H9 (cell line): ENCODE measurements at regions not wholly inside any gene's neighbourhood (a gene's known extent, or its start where the extent isn't known, plus 50 kb on each side); places are given as distances from the start of the nearest gene placed in this dataset.

Source experiments
- DNase-seq: peaks from one replicate; pipeline ENCODE4 v3.0.0-alpha.2; 2017
- H2AFZ ChIP-seq: one replicate; pipeline ENCODE4 v1.6.1; 2013; ENCODE audit warnings: mild to moderate bottlenecking, low read length, control low read depth, moderate library complexity
- H2AK5ac ChIP-seq: 2 replicates; pipeline ENCODE4 v1.6.1; 2013; ENCODE audit warnings: low read length, control low read depth, mixed read lengths; ENCODE audit not compliant: insufficient read length
- H2BK120ac ChIP-seq: one replicate; pipeline ENCODE4 v1.6.1; 2013; ENCODE audit warnings: low read depth, mild to moderate bottlenecking, low read length, control low read depth, inconsistent platforms; ENCODE audit not compliant: poor library complexity, severe bottlenecking
- H2BK12ac ChIP-seq: 2 replicates; pipeline ENCODE4 v1.6.1; 2013; ENCODE audit warnings: low read length, control low read depth, mixed read lengths, low read depth; ENCODE audit not compliant: insufficient read length
- H2BK15ac ChIP-seq: 2 replicates; pipeline ENCODE4 v1.6.1; 2013; ENCODE audit warnings: low read depth, low read length, control low read depth
- H2BK20ac ChIP-seq: one replicate; pipeline ENCODE4 v1.6.1; 2013; ENCODE audit warnings: low read depth, mild to moderate bottlenecking, low read length, control low read depth, inconsistent platforms; ENCODE audit not compliant: poor library complexity, severe bottlenecking
- H2BK5ac ChIP-seq: 2 replicates; pipeline ENCODE4 v1.6.1; 2013; ENCODE audit warnings: low read length, control low read depth, mixed read lengths; ENCODE audit not compliant: insufficient read length
- H3K14ac ChIP-seq: 2 replicates; pipeline ENCODE4 v1.6.1; 2013; ENCODE audit warnings: low read length, control low read depth; ENCODE audit not compliant: insufficient read depth
- H3K18ac ChIP-seq: 2 replicates; pipeline ENCODE4 v1.6.1; 2013; ENCODE audit warnings: low read depth, mild to moderate bottlenecking, mixed read lengths, low read length, control low read depth; ENCODE audit not compliant: insufficient read length
- H3K23ac ChIP-seq: 2 replicates; pipeline ENCODE4 v1.6.1; 2013; ENCODE audit warnings: low read length, control low read depth, mixed read lengths, low read depth; ENCODE audit not compliant: insufficient read length
- H3K23me2 ChIP-seq: 2 replicates; pipeline ENCODE4 v1.6.1; 2013; ENCODE audit warnings: low read depth, mild to moderate bottlenecking, mixed read lengths, low read length, control low read depth; ENCODE audit not compliant: insufficient read length, poor library complexity, severe bottlenecking
- H3K27ac ChIP-seq: 2 replicates; pipeline ENCODE4 v1.5.1; 2013; ENCODE audit warnings: low read length, control low read depth, mixed read lengths, low read depth; ENCODE audit not compliant: insufficient read length
- H3K27me3 ChIP-seq: 2 replicates; pipeline ENCODE4 v1.6.1; 2013; ENCODE audit warnings: low read length, control low read depth, inconsistent platforms; ENCODE audit not compliant: insufficient read depth
- H3K4ac ChIP-seq: 2 replicates; pipeline ENCODE4 v1.6.1; 2013; ENCODE audit warnings: low read depth, mild to moderate bottlenecking, control low read depth, inconsistent platforms, low read length, moderate library complexity
- H3K4me1 ChIP-seq: 2 replicates; pipeline ENCODE4 v1.6.1; 2013; ENCODE audit warnings: low read length, control low read depth, inconsistent platforms; ENCODE audit not compliant: insufficient read depth
- H3K4me2 ChIP-seq: 2 replicates; pipeline ENCODE4 v1.6.1; 2013; ENCODE audit warnings: low read length, control low read depth, mixed read lengths; ENCODE audit not compliant: insufficient read length, insufficient read depth
- H3K56ac ChIP-seq: 2 replicates; pipeline ENCODE4 v1.6.1; 2013; ENCODE audit warnings: low read depth, mild to moderate bottlenecking, mixed read lengths, low read length, control low read depth; ENCODE audit not compliant: insufficient read length
- H3K79me1 ChIP-seq: 2 replicates; pipeline ENCODE4 v1.6.1; 2013; ENCODE audit warnings: low read depth, mild to moderate bottlenecking, moderate library complexity, low read length, control low read depth, inconsistent platforms; ENCODE audit not compliant: insufficient read depth, poor library complexity, severe bottlenecking
- H3K79me2 ChIP-seq: 2 replicates; pipeline ENCODE4 v1.6.1; 2013; ENCODE audit warnings: low read length, control low read depth, inconsistent platforms; ENCODE audit not compliant: insufficient read depth
- H3K9ac ChIP-seq: 2 replicates; pipeline ENCODE4 v1.6.1; 2013; ENCODE audit warnings: low read length, control low read depth, mixed read lengths; ENCODE audit not compliant: insufficient read length; ENCODE audit errors: extremely low read depth
- H3K9me3 ChIP-seq: one replicate; pipeline ENCODE4 v1.6.1; 2013; ENCODE audit warnings: low read depth, low read length, inconsistent platforms; ENCODE audit not compliant: control insufficient read depth
- H3T11ph ChIP-seq: one replicate; pipeline ENCODE4 v1.6.1; 2013; ENCODE audit warnings: mild to moderate bottlenecking, low read length, control low read depth, inconsistent platforms
- H4K20me1 ChIP-seq: one replicate; pipeline ENCODE4 v1.6.1; 2013; ENCODE audit not compliant: control insufficient read depth, insufficient read length, insufficient read depth
- H4K5ac ChIP-seq: 2 replicates; pipeline ENCODE4 v1.6.1; 2013; ENCODE audit warnings: low read depth, mild to moderate bottlenecking, mixed read lengths, low read length, control low read depth; ENCODE audit not compliant: insufficient read length
- H4K8ac ChIP-seq: replicated peaks from 2 replicates; pipeline ENCODE4 v1.6.1; 2013; ENCODE audit warnings: low read length, control low read depth, mixed read lengths, low read depth; ENCODE audit not compliant: insufficient read length
- H4K91ac ChIP-seq: 2 replicates; pipeline ENCODE4 v1.6.1; 2013; ENCODE audit warnings: low read depth, mild to moderate bottlenecking, moderate library complexity, mixed read lengths, low read length, control low read depth; ENCODE audit not compliant: insufficient read length
- H3K27ac Mint-ChIP-seq, 3 experiments: 2 replicates in 2 of 3; 3 replicates in 1 of 3; pipeline ENCODE4 v1.8.0; 2020 to 2021; ENCODE audit warnings: mixed read lengths in 3 of 3, mild to moderate bottlenecking in 1 of 3, moderate library complexity in 1 of 3
- H3K27me3 Mint-ChIP-seq: 2 replicates; pipeline ENCODE4 v1.8.0; 2021; ENCODE audit warnings: low read depth, mild to moderate bottlenecking, moderate library complexity, mixed read lengths
- H3K36me3 Mint-ChIP-seq, 3 experiments: 2 replicates in 2 of 3; 3 replicates in 1 of 3; pipeline ENCODE4 v1.8.0; 2020 to 2021; ENCODE audit warnings: low read depth in 3 of 3, mixed read lengths in 3 of 3; ENCODE audit not compliant: insufficient read depth in 1 of 3
- H3K4me1 Mint-ChIP-seq, 2 experiments: 2 replicates each; pipeline ENCODE4 v1.8.0; 2020; ENCODE audit warnings: mixed read lengths in 2 of 2
- H3K4me3 Mint-ChIP-seq, 2 experiments: 2 replicates in 1 of 2; 3 replicates in 1 of 2; pipeline ENCODE4 v1.8.0; 2020 to 2021; ENCODE audit warnings: mild to moderate bottlenecking in 2 of 2, mixed read lengths in 2 of 2, moderate library complexity in 1 of 2
- H3K9me3 Mint-ChIP-seq, 2 experiments: 2 replicates in 1 of 2; 3 replicates in 1 of 2; pipeline ENCODE4 v1.8.0; 2020; ENCODE audit warnings: mild to moderate bottlenecking in 2 of 2, mixed read lengths in 2 of 2, moderate library complexity in 1 of 2
- WGBS: extraction: QIAGEN DNeasy Blood & Tissue Kit; methylation state at CpG from one replicate; pipeline ENCODE4 v1.1.7; 2013; ENCODE audit warnings: missing lambda C conversion rate, low lambda C conversion rate, mixed read lengths; ENCODE audit not compliant: insufficient read length; ENCODE audit errors: extremely low coverage; 5-methylcytosine and 5-hydroxymethylcytosine counted together
- TF ChIP-seq, protein P1 (sequence below): fragments of 200-600 bp; sonication (generic); conservative IDR thresholded peaks from 3 replicates; pipeline ENCODE4 v1.8.0; 2021; ENCODE audit warnings: antibody characterized with exemption, mild to moderate bottlenecking

GRCh38 chr4:149076401-149076800, 634.2 kb upstream of the NR3C2 start:
- Histone ChIP-seq H3K9me3 (no peaks in the 10 kb centered on the region), H2BK12ac (no peak overlapping the region), H3K4me2 (no peak overlapping the region), H4K20me1 (peaks cover 2% of the 10 kb centered on the region), H2AK5ac (no peak overlapping the region), H3K27me3 (no peaks in the 10 kb centered on the region), H4K8ac (no peak overlapping the region), H2AFZ (no peak overlapping the region), H3K79me2 (no peaks in the 10 kb centered on the region), H3K18ac (no peak overlapping the region), H3T11ph (no peak overlapping the region), H3K56ac (no peak overlapping the region), H2BK120ac (no peak overlapping the region), H3K23me2 (no peaks in the 10 kb centered on the region), H3K4ac (no peak overlapping the region), H4K91ac (no peak overlapping the region), H3K9ac (no peak overlapping the region), H3K27ac (no peak overlapping the region), H4K5ac (no peak overlapping the region), H2BK15ac (no peak overlapping the region), H3K14ac (no peak overlapping the region), H2BK5ac (no peak overlapping the region), H3K23ac (no peak overlapping the region), H3K79me1 (no peaks in the 10 kb centered on the region), H2BK20ac (no peak overlapping the region), H3K4me1 (no peaks in the 10 kb centered on the region)
- no peaks in the 10 kb centered on the region for H3K36me3 Mint-ChIP-seq
- H3K4me1 Mint-ChIP-seq, result peaks cover 0 to 3% of the 10 kb centered on the region in 2 experiments; a peak in 1 of 4 replicates
- WGBS, result no CpG with 5 or more reads among the region's 1 CpG
- no peak overlapping the region for H3K27ac Mint-ChIP-seq
- H3K4me3 Mint-ChIP-seq, result no peak overlapping the region
- H3K27me3 Mint-ChIP-seq, result no peaks in the 10 kb centered on the region
- no peak for DNase-seq
- TF ChIP-seq, protein P1, sequence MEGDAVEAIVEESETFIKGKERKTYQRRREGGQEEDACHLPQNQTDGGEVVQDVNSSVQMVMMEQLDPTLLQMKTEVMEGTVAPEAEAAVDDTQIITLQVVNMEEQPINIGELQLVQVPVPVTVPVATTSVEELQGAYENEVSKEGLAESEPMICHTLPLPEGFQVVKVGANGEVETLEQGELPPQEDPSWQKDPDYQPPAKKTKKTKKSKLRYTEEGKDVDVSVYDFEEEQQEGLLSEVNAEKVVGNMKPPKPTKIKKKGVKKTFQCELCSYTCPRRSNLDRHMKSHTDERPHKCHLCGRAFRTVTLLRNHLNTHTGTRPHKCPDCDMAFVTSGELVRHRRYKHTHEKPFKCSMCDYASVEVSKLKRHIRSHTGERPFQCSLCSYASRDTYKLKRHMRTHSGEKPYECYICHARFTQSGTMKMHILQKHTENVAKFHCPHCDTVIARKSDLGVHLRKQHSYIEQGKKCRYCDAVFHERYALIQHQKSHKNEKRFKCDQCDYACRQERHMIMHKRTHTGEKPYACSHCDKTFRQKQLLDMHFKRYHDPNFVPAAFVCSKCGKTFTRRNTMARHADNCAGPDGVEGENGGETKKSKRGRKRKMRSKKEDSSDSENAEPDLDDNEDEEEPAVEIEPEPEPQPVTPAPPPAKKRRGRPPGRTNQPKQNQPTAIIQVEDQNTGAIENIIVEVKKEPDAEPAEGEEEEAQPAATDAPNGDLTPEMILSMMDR, result no peak
- no peaks in the 10 kb centered on the region for H3K9me3 Mint-ChIP-seq
